AG09319 (cell line): ENCODE measurements at regions not wholly inside any gene's neighbourhood (a gene's known extent, or its start where the extent isn't known, plus 50 kb on each side); places are given as distances from the start of the nearest gene placed in this dataset.

ENCODE experiments used
- DNase-seq: peaks from one replicate; pipeline ENCODE4 v3.0.0-alpha.2; 2010; ENCODE audit warnings: low read depth; ENCODE audit errors: extremely low read depth
- TF ChIP-seq, protein P1 (sequence below): IDR thresholded peaks from 2 replicates; pipeline ENCODE4 v1.5.1; 2011; ENCODE audit warnings: low read depth, mild to moderate bottlenecking, inconsistent platforms, low read length, moderate library complexity

DNA sequence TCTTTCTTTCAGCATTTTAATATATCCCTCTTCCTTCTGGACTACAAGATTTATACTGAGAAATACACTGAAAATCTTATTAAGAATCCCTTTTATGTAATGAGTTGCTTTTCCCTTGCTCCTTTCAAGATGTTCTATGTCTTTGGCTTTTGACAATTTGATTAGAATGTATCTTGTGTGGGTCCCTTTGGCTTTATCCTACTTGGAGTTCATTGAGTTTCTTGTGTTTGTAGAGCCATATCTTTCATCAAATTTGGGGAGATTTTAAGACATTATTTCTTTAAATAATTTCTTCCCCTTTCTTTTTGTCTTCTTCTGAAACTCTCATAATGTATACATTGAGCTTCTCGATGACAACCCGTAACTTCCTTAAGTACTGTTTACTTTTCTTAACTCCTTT lies 739.9 kb upstream of the AMOT start:
- TF ChIP-seq, protein P1, sequence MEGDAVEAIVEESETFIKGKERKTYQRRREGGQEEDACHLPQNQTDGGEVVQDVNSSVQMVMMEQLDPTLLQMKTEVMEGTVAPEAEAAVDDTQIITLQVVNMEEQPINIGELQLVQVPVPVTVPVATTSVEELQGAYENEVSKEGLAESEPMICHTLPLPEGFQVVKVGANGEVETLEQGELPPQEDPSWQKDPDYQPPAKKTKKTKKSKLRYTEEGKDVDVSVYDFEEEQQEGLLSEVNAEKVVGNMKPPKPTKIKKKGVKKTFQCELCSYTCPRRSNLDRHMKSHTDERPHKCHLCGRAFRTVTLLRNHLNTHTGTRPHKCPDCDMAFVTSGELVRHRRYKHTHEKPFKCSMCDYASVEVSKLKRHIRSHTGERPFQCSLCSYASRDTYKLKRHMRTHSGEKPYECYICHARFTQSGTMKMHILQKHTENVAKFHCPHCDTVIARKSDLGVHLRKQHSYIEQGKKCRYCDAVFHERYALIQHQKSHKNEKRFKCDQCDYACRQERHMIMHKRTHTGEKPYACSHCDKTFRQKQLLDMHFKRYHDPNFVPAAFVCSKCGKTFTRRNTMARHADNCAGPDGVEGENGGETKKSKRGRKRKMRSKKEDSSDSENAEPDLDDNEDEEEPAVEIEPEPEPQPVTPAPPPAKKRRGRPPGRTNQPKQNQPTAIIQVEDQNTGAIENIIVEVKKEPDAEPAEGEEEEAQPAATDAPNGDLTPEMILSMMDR: no peak
- DNase-seq: no peak

DNA sequence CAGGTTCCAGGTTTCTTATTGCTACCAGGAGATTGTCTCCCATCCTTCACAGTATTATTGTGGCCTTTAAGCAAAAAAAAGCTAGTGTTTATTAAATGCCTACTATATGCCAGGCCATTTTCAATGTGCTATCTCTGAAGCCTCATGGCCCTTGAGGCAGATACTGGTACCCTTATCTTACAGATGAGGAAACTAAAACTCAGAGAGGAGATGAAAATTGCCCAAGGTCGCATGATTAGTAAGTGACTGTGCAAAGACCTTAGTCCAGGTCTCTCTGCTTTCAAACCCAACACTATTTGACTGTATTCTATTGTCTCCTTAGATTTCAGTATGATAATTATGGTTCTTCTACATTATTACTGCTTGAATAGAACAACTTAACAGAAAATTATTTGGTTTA lies 717.9 kb upstream of the AMOT start:
- TF ChIP-seq, protein P1: no peak
- DNase-seq: no peak

- TF ChIP-seq, protein P1: no peak
- DNase-seq: no peak
Measured at GRCh38 chrX:113551919-113552318, 711.3 kb upstream of the AMOT start.

- no peak for DNase-seq
- TF ChIP-seq, protein P1: no peak
Measured at GRCh38 chrX:113548308-113549015, 707.8 kb upstream of the AMOT start.

- TF ChIP-seq, protein P1: no peak
- no peak for DNase-seq
Measured at GRCh38 chrX:113545040-113545439, 704.4 kb upstream of the AMOT start.

- TF ChIP-seq, protein P1: no peak
Measured at GRCh38 chrX:113539599-113540356, 699.1 kb upstream of the AMOT start.

GRCh38 chrX:113529426-113530013 lies 688.9 kb upstream of the AMOT start:
- DNase-seq: no peak
- TF ChIP-seq, protein P1: no peak

More at GRCh38 chrX:113539599-113540356, 699.1 kb upstream of the AMOT start:
- no peak for DNase-seq
